Type B pancreatic cell (in vitro differentiated cells): ENCODE measurements at regions not wholly inside any gene's neighbourhood (a gene's known extent, or its start where the extent isn't known, plus 50 kb on each side); places are given as distances from the start of the nearest gene placed in this dataset.
"Not testable (repeated sequence)": the region's sequence is repeated elsewhere in the genome, so short reads cannot be mapped to it uniquely, and the experiment has no call there.

Experiments
- DNase-seq: peaks from one replicate; pipeline ENCODE4 v3.0.0; 2021; ENCODE audit warnings: mixed read lengths; ENCODE audit not compliant: unreplicated experiment; ENCODE audit errors: extremely low spot score
- H3K27ac Mint-ChIP-seq: 2 replicates; pipeline ENCODE4 v1.8.0; 2021; ENCODE audit warnings: mild to moderate bottlenecking, mixed read lengths
- H3K27me3 Mint-ChIP-seq: 2 replicates; pipeline ENCODE4 v1.8.0; 2021; ENCODE audit warnings: mixed read lengths
- H3K36me3 Mint-ChIP-seq: 2 replicates; pipeline ENCODE4 v1.8.0; 2021; ENCODE audit warnings: mixed read lengths
- H3K4me1 Mint-ChIP-seq: one replicate; pipeline ENCODE4 v1.8.0; 2021; ENCODE audit warnings: mixed read lengths; ENCODE audit not compliant: unreplicated experiment
- H3K4me3 Mint-ChIP-seq: 2 replicates; pipeline ENCODE4 v1.8.0; 2021; ENCODE audit warnings: mild to moderate bottlenecking, mixed read lengths
- H3K9me3 Mint-ChIP-seq: 2 replicates; pipeline ENCODE4 v1.8.0; 2021; ENCODE audit warnings: mixed read lengths
- TF ChIP-seq, protein P1 (sequence below): fragments of 200-600 bp; sonication (generic); conservative IDR thresholded peaks from 2 replicates; pipeline ENCODE4 v1.5.0; 2021; ENCODE audit warnings: antibody characterized with exemption, mild to moderate bottlenecking

DNA sequence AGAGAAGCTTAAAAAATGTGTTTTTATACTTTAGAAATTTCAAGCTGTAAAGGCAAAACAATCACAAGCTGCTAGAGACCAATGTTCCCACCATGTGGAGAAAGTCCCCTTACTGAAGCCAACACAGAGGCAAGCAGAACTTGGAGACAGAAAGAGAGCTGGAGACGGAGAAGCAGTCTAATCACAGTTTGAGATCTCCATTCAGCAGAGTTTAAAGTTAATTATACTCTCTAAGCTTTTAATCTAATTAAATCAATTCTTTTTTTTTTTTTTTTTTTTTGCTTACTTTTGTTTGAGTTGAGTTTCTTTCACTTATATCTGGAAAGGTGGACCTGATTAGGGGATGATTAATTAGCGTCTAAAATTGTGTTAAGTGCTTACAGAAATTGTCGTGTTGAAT lies 1534.3 kb downstream of the MAT2B start:
- TF ChIP-seq, protein P1, sequence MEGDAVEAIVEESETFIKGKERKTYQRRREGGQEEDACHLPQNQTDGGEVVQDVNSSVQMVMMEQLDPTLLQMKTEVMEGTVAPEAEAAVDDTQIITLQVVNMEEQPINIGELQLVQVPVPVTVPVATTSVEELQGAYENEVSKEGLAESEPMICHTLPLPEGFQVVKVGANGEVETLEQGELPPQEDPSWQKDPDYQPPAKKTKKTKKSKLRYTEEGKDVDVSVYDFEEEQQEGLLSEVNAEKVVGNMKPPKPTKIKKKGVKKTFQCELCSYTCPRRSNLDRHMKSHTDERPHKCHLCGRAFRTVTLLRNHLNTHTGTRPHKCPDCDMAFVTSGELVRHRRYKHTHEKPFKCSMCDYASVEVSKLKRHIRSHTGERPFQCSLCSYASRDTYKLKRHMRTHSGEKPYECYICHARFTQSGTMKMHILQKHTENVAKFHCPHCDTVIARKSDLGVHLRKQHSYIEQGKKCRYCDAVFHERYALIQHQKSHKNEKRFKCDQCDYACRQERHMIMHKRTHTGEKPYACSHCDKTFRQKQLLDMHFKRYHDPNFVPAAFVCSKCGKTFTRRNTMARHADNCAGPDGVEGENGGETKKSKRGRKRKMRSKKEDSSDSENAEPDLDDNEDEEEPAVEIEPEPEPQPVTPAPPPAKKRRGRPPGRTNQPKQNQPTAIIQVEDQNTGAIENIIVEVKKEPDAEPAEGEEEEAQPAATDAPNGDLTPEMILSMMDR: no peak
- no peaks in the 10 kb centered on the region for H3K27me3 Mint-ChIP-seq
- no peak for DNase-seq
- no peaks in the 10 kb centered on the region for H3K4me1 Mint-ChIP-seq
- H3K27ac Mint-ChIP-seq: no peak overlapping the region
- H3K36me3 Mint-ChIP-seq: no peaks in the 10 kb centered on the region
- no peak overlapping the region for H3K4me3 Mint-ChIP-seq
- no peaks in the 10 kb centered on the region for H3K9me3 Mint-ChIP-seq

DNA sequence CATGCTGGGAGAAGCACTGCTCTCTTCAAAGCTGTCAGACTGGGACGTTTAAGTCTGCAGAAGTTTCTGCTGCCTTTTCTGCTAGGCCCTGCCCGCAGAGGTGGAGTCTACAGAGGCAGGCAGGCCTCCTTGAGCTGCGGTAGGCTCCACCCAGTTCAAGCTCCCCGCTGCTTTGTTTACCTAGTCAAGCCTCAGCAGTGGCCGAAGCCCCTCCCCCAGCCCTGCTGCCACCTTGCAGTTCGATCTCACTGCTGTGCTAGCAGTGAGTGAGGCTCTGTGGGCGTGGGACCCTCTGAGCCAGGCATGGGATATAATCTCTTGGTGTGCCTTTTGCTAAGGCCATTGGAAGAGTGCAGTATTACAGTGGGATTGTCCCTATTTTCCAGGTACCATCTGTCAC lies 1540.5 kb downstream of the MAT2B start:
- H3K4me3 Mint-ChIP-seq, H3K4me1 Mint-ChIP-seq: not testable (repeated sequence)

GRCh38 chr5:165055476-165055875 lies 1550.1 kb downstream of the MAT2B start:
- no peak for DNase-seq
- Mint-ChIP-seq H3K36me3 (no peaks in the 10 kb centered on the region), H3K4me1 (no peaks in the 10 kb centered on the region), H3K27ac (no peak overlapping the region), H3K4me3 (no peak overlapping the region), H3K27me3 (no peaks in the 10 kb centered on the region), H3K9me3 (no peaks in the 10 kb centered on the region)
- TF ChIP-seq, protein P1: no peak

More for the DNA sequence above, 1540.5 kb downstream of the MAT2B start:
- H3K27ac Mint-ChIP-seq, H3K9me3 Mint-ChIP-seq, DNase-seq, H3K27me3 Mint-ChIP-seq, H3K36me3 Mint-ChIP-seq: not testable (repeated sequence)

DNA sequence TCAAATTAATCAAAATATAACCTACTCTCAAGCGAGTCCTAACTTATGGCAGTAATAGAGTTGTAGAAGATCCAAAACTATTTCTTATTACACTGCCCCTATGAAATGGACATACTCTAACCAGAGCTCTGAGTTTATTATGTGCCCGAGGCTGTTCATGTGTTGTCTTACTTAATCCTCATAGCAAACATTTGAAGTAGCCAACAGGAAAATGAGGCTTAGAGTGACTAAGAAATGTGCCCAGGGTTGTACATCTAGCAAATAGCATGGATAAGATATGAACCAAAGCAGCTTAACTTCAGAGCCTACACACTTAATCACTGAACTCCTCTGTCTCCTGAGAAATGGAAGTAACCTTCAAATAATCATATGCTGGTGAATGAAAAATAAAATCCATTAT lies 1551.7 kb downstream of the MAT2B start:
- no peak overlapping the region for H3K4me3 Mint-ChIP-seq
- no peaks in the 10 kb centered on the region for H3K36me3 Mint-ChIP-seq
- H3K27ac Mint-ChIP-seq: no peak overlapping the region
- DNase-seq: no peak
- no peaks in the 10 kb centered on the region for H3K9me3 Mint-ChIP-seq
- no peaks in the 10 kb centered on the region for H3K4me1 Mint-ChIP-seq
- TF ChIP-seq, protein P1: no peak
- H3K27me3 Mint-ChIP-seq: no peaks in the 10 kb centered on the region

DNA sequence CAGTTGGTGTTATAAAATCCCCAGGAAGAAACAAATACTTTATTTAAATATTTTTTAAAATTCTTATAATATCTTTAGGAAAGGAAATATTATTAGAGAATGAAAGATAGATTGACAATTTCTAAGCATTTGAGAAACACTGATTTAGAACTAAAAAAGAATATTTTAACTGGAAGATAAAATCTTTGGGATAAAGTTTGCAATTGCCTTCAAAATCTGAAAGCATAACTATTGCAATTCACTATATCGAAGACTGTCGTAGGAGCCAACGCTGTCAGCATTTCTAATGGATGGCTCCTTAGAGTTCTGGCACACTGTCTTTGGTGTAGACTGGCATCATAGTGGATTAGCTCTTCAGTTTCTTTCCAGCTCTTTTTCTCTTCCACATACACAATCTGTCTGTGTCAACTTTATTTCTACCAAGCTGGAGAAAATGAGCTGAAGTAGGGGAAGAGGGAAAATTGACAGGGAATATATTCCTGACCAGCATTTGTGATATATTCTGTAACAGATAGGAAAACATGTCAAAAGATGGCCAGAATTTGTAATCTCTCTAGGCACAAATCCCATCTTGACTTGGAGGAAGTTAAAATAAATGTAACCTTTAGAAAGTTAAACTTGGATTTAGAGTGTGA lies 1561.4 kb downstream of the MAT2B start:
- Mint-ChIP-seq H3K36me3 (no peaks in the 10 kb centered on the region), H3K27me3 (no peaks in the 10 kb centered on the region), H3K9me3 (no peaks in the 10 kb centered on the region), H3K4me1 (no peaks in the 10 kb centered on the region), H3K27ac (no peak overlapping the region), H3K4me3 (no peak overlapping the region)
- TF ChIP-seq, protein P1: no peak
- no peak for DNase-seq

GRCh38 chr5:165076686-165077085 lies 1571.3 kb downstream of the MAT2B start:
- Mint-ChIP-seq H3K36me3 (no peaks in the 10 kb centered on the region), H3K9me3 (peaks cover 5% of the 10 kb centered on the region), H3K4me1 (no peaks in the 10 kb centered on the region), H3K27me3 (no peaks in the 10 kb centered on the region), H3K4me3 (no peak overlapping the region), H3K27ac (no peak overlapping the region)
- no peak for DNase-seq
- TF ChIP-seq, protein P1: no peak
